GM23338 (cell line): ENCODE measurements at regions not wholly inside any gene's neighbourhood (a gene's known extent, or its start where the extent isn't known, plus 50 kb on each side); places are given as distances from the start of the nearest gene placed in this dataset.

Experiments
- ATAC-seq: fragments of 200-7000 bp; cut with Tn5 transposase; 3 replicates; pipeline ENCODE4 v1.9.1; 2020
- DNase-seq: peaks from one replicate; pipeline ENCODE4 v3.0.0-alpha.2; 2015; ENCODE audit warnings: low spot score
- H2AFZ ChIP-seq: fragments of 200-600 bp; sonication (generic); 2 replicates; pipeline ENCODE4 v1.8.0; 2016; ENCODE audit warnings: antibody characterized with exemption, mild to moderate bottlenecking, moderate library complexity
- H3F3A ChIP-seq: fragments of 200-600 bp; sonication (generic); replicated peaks from 2 replicates; pipeline ENCODE4 v1.8.0; 2017; ENCODE audit warnings: antibody characterized with exemption, mixed run types, low read depth
- H3K27ac ChIP-seq: fragments of 200-600 bp; sonication (generic); 2 replicates; pipeline ENCODE4 v1.6.1; 2016; ENCODE audit warnings: low read depth
- H3K27me3 ChIP-seq: fragments of 200-600 bp; sonication (generic); 2 replicates; pipeline ENCODE4 v1.8.0; 2016; ENCODE audit warnings: mild to moderate bottlenecking, mixed run types, moderate library complexity; ENCODE audit not compliant: insufficient read depth
- H3K36me3 ChIP-seq: fragments of 200-600 bp; sonication (generic); 2 replicates; pipeline ENCODE4 v1.8.0; 2016; ENCODE audit warnings: mild to moderate bottlenecking; ENCODE audit not compliant: insufficient read depth
- H3K4me1 ChIP-seq: fragments of 200-600 bp; sonication (generic); 2 replicates; pipeline ENCODE4 v1.8.0; 2016; ENCODE audit warnings: mild to moderate bottlenecking, moderate library complexity; ENCODE audit not compliant: insufficient read depth
- H3K4me2 ChIP-seq: fragments of 200-600 bp; sonication (generic); 2 replicates; pipeline ENCODE4 v1.7.1; 2017; ENCODE audit warnings: mixed run types
- H3K4me3 ChIP-seq: fragments of 200-600 bp; sonication (generic); 2 replicates; pipeline ENCODE4 v1.6.1; 2016; ENCODE audit warnings: mixed run types
- H3K79me2 ChIP-seq: fragments of 200-600 bp; sonication (generic); replicated peaks from 2 replicates; pipeline ENCODE4 v1.8.0; 2017; ENCODE audit warnings: mild to moderate bottlenecking; ENCODE audit not compliant: insufficient read depth
- H3K9me2 ChIP-seq: fragments of 200-600 bp; sonication (generic); 2 replicates; pipeline ENCODE4 v1.8.0; 2017; ENCODE audit not compliant: insufficient read depth
- H4K20me1 ChIP-seq: fragments of 200-600 bp; sonication (generic); replicated peaks from 2 replicates; pipeline ENCODE4 v1.8.0; 2017; ENCODE audit warnings: mild to moderate bottlenecking; ENCODE audit not compliant: insufficient read depth
- H3K27ac Mint-ChIP-seq: 2 replicates; pipeline ENCODE4 v1.8.0; 2020; ENCODE audit warnings: inconsistent platforms, mild to moderate bottlenecking, moderate library complexity, mixed read lengths
- H3K27me3 Mint-ChIP-seq: 3 replicates; pipeline ENCODE4 v1.8.0; 2022; ENCODE audit warnings: low read depth, mild to moderate bottlenecking, moderate library complexity, mixed read lengths, inconsistent platforms; ENCODE audit not compliant: insufficient read depth, poor library complexity
- H3K36me3 Mint-ChIP-seq: 3 replicates; pipeline ENCODE4 v1.8.0; 2021; ENCODE audit warnings: low read depth, mild to moderate bottlenecking, inconsistent platforms, moderate library complexity, mixed read lengths
- H3K4me1 Mint-ChIP-seq: 3 replicates; pipeline ENCODE4 v1.8.0; 2020; ENCODE audit warnings: mild to moderate bottlenecking, inconsistent platforms, mixed read lengths
- H3K4me3 Mint-ChIP-seq: 3 replicates; pipeline ENCODE4 v1.8.0; 2021; ENCODE audit warnings: moderate library complexity, mild to moderate bottlenecking, inconsistent platforms, mixed read lengths
- H3K9me3 Mint-ChIP-seq: 3 replicates; pipeline ENCODE4 v1.8.0; 2020; ENCODE audit warnings: moderate library complexity, mild to moderate bottlenecking, inconsistent platforms, mixed read lengths
- CREB1 ChIP-seq: fragments of 250-450 bp; sonication (Bioruptor Pico); IDR thresholded peaks from 2 replicates; pipeline ENCODE4 v1.5.0; 2020; ENCODE audit warnings: low read depth, mild to moderate bottlenecking, moderate library complexity
- EZH2 ChIP-seq: fragments of 200-600 bp; sonication (generic); IDR thresholded peaks from one replicate; pipeline ENCODE4 v1.8.0; 2017; ENCODE audit warnings: antibody characterized with exemption, mild to moderate bottlenecking, low read depth; ENCODE audit not compliant: unreplicated experiment
- EZH2phosphoT487 ChIP-seq: fragments of 200-600 bp; sonication (generic); IDR thresholded peaks from one replicate; pipeline ENCODE4 v1.8.1; 2018; ENCODE audit warnings: antibody characterized with exemption; ENCODE audit not compliant: unreplicated experiment
- JUNB ChIP-seq: IDR thresholded peaks from one replicate; pipeline ENCODE4 v1.6.1; 2016; ENCODE audit warnings: antibody characterized with exemption; ENCODE audit not compliant: unreplicated experiment
- POLR2AphosphoS5 ChIP-seq: IDR thresholded peaks from 2 replicates; pipeline ENCODE4 v1.6.1; 2016; ENCODE audit warnings: antibody characterized with exemption, low read depth
- STAT1 ChIP-seq: IDR thresholded peaks from one replicate; pipeline ENCODE4 v1.6.1; 2016; ENCODE audit warnings: antibody characterized with exemption; ENCODE audit not compliant: unreplicated experiment
- ZNF114 ChIP-seq: fragments of 250-450 bp; sonication (Bioruptor Pico); IDR thresholded peaks from 2 replicates; pipeline ENCODE4 v1.5.0; 2020; ENCODE audit warnings: mild to moderate bottlenecking, moderate library complexity
- ZNF331 ChIP-seq: fragments of 250-450 bp; sonication (Bioruptor Pico); IDR thresholded peaks from 2 replicates; pipeline ENCODE4 v1.5.0; 2020; ENCODE audit warnings: low read depth, mild to moderate bottlenecking, moderate library complexity
- TF ChIP-seq, protein P1 (sequence below), 2 experiments: fragments of 200-600 bp in 1 of 2; sonication (generic) in 1 of 2; conservative IDR thresholded peaks; 2 replicates each; pipeline versions ENCODE4 v1.5.1 to v1.6.1; 2016 to 2017; ENCODE audit warnings: antibody characterized with exemption in 2 of 2, low read depth in 2 of 2, mild to moderate bottlenecking in 2 of 2, moderate library complexity in 1 of 2
- TF ChIP-seq, protein P2 (sequence below): IDR thresholded peaks from one replicate; pipeline ENCODE4 v1.6.1; 2018; ENCODE audit warnings: antibody characterized with exemption; ENCODE audit not compliant: unreplicated experiment
- TF ChIP-seq, protein P3 (sequence below): IDR thresholded peaks from 2 replicates; pipeline ENCODE4 v1.6.1; 2016; ENCODE audit warnings: antibody characterized with exemption

DNA sequence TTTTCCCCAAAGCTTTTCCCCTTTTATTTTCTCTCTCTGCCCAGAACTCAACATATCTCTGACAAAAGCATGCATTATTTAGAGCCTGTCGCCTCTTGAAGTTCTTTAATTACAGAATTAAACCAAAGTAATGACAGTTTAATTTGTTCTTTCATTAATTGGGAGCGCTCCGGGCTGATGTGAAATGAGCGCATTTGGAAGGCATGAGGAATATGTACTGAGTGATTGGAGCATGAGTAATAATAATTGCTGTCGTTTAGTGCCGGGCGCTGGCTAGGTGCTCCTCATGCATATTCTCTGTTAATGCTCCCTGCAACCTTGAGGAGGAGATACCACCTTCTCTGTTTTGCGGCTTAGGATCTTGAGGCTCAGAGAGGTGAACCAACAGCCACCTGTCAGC, 120.5 kb downstream of the SLC25A47 start (continued):
- TF ChIP-seq, protein P1, sequence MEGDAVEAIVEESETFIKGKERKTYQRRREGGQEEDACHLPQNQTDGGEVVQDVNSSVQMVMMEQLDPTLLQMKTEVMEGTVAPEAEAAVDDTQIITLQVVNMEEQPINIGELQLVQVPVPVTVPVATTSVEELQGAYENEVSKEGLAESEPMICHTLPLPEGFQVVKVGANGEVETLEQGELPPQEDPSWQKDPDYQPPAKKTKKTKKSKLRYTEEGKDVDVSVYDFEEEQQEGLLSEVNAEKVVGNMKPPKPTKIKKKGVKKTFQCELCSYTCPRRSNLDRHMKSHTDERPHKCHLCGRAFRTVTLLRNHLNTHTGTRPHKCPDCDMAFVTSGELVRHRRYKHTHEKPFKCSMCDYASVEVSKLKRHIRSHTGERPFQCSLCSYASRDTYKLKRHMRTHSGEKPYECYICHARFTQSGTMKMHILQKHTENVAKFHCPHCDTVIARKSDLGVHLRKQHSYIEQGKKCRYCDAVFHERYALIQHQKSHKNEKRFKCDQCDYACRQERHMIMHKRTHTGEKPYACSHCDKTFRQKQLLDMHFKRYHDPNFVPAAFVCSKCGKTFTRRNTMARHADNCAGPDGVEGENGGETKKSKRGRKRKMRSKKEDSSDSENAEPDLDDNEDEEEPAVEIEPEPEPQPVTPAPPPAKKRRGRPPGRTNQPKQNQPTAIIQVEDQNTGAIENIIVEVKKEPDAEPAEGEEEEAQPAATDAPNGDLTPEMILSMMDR (conservative IDR thresholded peaks at IDR 0.05; ENCODE audit: low read depth in 2 of 2), result no peak
- TF ChIP-seq JUNB (no peak), EZH2 (no peak), POLR2AphosphoS5 (no peak), CREB1 (CRISPR knock-in tag) (no peak), EZH2phosphoT487 (no peak), ZNF331 (CRISPR knock-in tag) (no peak), ZNF114 (no peak)

DNA sequence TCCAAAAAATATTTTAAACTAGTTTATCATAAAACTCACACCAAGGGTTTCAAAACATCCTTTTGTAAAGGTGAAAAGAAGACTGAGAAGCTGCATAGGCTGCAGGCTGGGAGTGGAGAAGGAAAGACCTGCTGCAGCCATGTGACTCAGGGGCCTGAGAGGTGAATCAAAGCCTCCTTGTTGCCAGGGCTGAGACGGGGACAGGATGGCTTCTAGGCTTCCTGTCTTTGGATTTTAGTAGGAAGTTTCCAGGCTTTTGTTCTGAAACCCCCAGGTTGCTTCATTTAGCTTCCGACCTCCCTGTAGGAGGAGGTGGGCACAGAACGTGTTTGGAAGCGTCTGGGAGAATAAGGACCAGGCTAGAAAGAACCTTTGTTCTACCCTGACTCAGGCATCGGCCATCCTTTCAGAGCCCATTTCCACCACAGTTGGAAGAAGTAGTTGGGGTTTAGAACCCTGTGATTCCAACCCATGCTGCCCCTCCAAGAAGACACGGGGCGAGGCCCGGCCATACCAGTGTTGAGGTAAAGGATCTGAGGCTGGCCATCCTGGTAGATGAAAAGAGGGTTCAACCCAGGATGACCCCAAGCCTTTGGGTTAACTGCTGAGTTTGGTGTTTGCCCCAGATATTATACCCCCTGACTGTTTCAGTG, 122.4 kb downstream of the SLC25A47 start:
- H3K9me3 Mint-ChIP-seq, result no peaks in the 10 kb centered on the region
- no peaks in the 10 kb centered on the region for H3K36me3 ChIP-seq
- H4K20me1 ChIP-seq, result no peaks in the 10 kb centered on the region
- no peak overlapping the region for H3K4me2 ChIP-seq
- no peak overlapping the region for H3K4me3 ChIP-seq
- no peaks in the 10 kb centered on the region for H3K36me3 Mint-ChIP-seq
- peaks cover 11% of the 10 kb centered on the region for H3K27me3 Mint-ChIP-seq
- no peak overlapping the region for H2AFZ ChIP-seq
- no peaks in the 10 kb centered on the region for H3K27me3 ChIP-seq
- no peak overlapping the region for H3K27ac Mint-ChIP-seq
- DNase-seq (no peak), ATAC-seq (no peak)
- no peaks in the 10 kb centered on the region for H3F3A ChIP-seq
- 0 out of 2 replicates have a peak overlapping the region, but pooled peaks have one; percentile 32 for H3K27ac ChIP-seq
- H3K4me1 Mint-ChIP-seq, result peaks cover 33% of the 10 kb centered on the region
- H3K4me3 Mint-ChIP-seq, result no peak overlapping the region
- no peaks in the 10 kb centered on the region for H3K9me2 ChIP-seq
- peaks cover 24% of the 10 kb centered on the region for H3K4me1 ChIP-seq
- no peaks in the 10 kb centered on the region; the same call in 1 of the 2 replicates for H3K79me2 ChIP-seq
- TF ChIP-seq, protein P2, sequence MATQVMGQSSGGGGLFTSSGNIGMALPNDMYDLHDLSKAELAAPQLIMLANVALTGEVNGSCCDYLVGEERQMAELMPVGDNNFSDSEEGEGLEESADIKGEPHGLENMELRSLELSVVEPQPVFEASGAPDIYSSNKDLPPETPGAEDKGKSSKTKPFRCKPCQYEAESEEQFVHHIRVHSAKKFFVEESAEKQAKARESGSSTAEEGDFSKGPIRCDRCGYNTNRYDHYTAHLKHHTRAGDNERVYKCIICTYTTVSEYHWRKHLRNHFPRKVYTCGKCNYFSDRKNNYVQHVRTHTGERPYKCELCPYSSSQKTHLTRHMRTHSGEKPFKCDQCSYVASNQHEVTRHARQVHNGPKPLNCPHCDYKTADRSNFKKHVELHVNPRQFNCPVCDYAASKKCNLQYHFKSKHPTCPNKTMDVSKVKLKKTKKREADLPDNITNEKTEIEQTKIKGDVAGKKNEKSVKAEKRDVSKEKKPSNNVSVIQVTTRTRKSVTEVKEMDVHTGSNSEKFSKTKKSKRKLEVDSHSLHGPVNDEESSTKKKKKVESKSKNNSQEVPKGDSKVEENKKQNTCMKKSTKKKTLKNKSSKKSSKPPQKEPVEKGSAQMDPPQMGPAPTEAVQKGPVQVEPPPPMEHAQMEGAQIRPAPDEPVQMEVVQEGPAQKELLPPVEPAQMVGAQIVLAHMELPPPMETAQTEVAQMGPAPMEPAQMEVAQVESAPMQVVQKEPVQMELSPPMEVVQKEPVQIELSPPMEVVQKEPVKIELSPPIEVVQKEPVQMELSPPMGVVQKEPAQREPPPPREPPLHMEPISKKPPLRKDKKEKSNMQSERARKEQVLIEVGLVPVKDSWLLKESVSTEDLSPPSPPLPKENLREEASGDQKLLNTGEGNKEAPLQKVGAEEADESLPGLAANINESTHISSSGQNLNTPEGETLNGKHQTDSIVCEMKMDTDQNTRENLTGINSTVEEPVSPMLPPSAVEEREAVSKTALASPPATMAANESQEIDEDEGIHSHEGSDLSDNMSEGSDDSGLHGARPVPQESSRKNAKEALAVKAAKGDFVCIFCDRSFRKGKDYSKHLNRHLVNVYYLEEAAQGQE, result no peak
- no peak for TF ChIP-seq STAT1
- TF ChIP-seq, protein P1 (conservative IDR thresholded peaks at IDR 0.05; ENCODE audit: low read depth in 2 of 2), result no peak
- TF ChIP-seq, protein P3, sequence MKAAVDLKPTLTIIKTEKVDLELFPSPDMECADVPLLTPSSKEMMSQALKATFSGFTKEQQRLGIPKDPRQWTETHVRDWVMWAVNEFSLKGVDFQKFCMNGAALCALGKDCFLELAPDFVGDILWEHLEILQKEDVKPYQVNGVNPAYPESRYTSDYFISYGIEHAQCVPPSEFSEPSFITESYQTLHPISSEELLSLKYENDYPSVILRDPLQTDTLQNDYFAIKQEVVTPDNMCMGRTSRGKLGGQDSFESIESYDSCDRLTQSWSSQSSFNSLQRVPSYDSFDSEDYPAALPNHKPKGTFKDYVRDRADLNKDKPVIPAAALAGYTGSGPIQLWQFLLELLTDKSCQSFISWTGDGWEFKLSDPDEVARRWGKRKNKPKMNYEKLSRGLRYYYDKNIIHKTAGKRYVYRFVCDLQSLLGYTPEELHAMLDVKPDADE, result no peak
- TF ChIP-seq JUNB, result no peak
- no peak for TF ChIP-seq ZNF114
- TF ChIP-seq ZNF331 (CRISPR knock-in tag), result no peak
